ENCODE measurements at regions not wholly inside any gene's neighbourhood (a gene's known extent, or its start where the extent isn't known, plus 50 kb on each side); places are given as distances from the start of the nearest gene placed in this dataset.

GRCh38 chr2:134144651-134145050, 109.2 kb upstream of the MGAT5 start:
- SMC1A ChIA-PET (ENCODE audit: uncharacterized antibody, unreplicated experiment): interaction anchor here (1.6 to 1.7 kb wide), 2 partner anchors 10 to 18 kb away, joined by 3 read pairs; no protein-coding TSS in a partner anchor
- FAIRE-seq (no peak), ATAC-seq (no peak), DNase-seq (ENCODE audit: low read depth, low spot score) (no peak)
- peaks cover 5% of the 10 kb centered on the region; the same call in 1 of the 2 replicates for H4K20me1 ChIP-seq (ENCODE audit: control insufficient read depth, insufficient read depth)
- intact Hi-C loops (cut with micrococcal nuclease; ENCODE audit: unreplicated experiment) (no loop called here), in situ Hi-C loops (cut with MboI) (no loop called here)
- WGBS (ENCODE audit: insufficient coverage, insufficient replicate concordance, low lambda C conversion rate, missing lambda C conversion rate): 100% methylated on average over 4 of the region's 4 CpGs
- RAD21 ChIA-PET (ENCODE audit: unreplicated experiment): no interaction called here
- POLR2A ChIA-PET: no interaction called here
- no peaks in the 10 kb centered on the region for H3K27me3 ChIP-seq (replicated peaks in 1 of 2; ENCODE audit: control insufficient read depth in 2 of 2, insufficient read depth in 2 of 2, low read length in 1 of 2)
- H3K79me2 ChIP-seq (ENCODE audit: control insufficient read depth, insufficient read depth, low read length): peaks cover 83% of the 10 kb centered on the region
- no peak overlapping the region for H3K27ac ChIP-seq (ENCODE audit: control insufficient read depth, insufficient read depth)
- BruUV-seq (replicated peaks): no TSS peak
- H3K9me3 ChIP-seq (replicated peaks; ENCODE audit: control insufficient read depth, insufficient read depth, low read length): no peaks in the 10 kb centered on the region
- CTCF ChIA-PET: interaction anchor here (1.0 to 1.2 kb wide), 2 partner anchors 12 to 72 kb away, joined by 3 to 4 read pairs; no protein-coding TSS in a partner anchor
- peaks cover 35% of the 10 kb centered on the region for H3K4me1 ChIP-seq (ENCODE audit: control insufficient read depth, insufficient read depth, low read length)
- H2AFZ ChIP-seq (ENCODE audit: control insufficient read depth, low read depth, low read length): no peak overlapping the region
- no peak overlapping the region for H3K9ac ChIP-seq (ENCODE audit: control insufficient read depth, insufficient read depth, low read length)
- TF ChIP-seq ZNF207 (IDR thresholded peaks at IDR 0.05; ENCODE audit: borderline replicate concordance) (no peak), CTCF (IDR thresholded peaks at IDR 0.05 in 2 of 3, conservative IDR thresholded peaks at IDR 0.05 in 1 of 3; ENCODE audit: control insufficient read depth in 2 of 3, extremely low read depth in 1 of 3, insufficient read depth in 1 of 3, low read depth in 3 of 3, low read length in 3 of 3) (no peak), ASH2L (IDR thresholded peaks at IDR 0.05; ENCODE audit: borderline replicate concordance, low read depth) (no peak), ATF3 (IDR thresholded peaks at IDR 0.05; ENCODE audit: borderline replicate concordance, extremely low read depth, low read depth, low read length) (no peak), SIN3A (IDR thresholded peaks at IDR 0.05; ENCODE audit: low read depth, low read length) (no peak), ATF7 (IDR thresholded peaks at IDR 0.05; ENCODE audit: low read depth) (no peak), MYB (IDR thresholded peaks at IDR 0.05; ENCODE audit: borderline replicate concordance, low read depth, low read length) (no peak), SUPT20H (IDR thresholded peaks at IDR 0.05; ENCODE audit: borderline replicate concordance, control insufficient read depth, low read depth, low read length) (no peak), PAX8 (IDR thresholded peaks at IDR 0.05) (no peak), PKNOX1 (IDR thresholded peaks at IDR 0.05) (no peak), SKIL (IDR thresholded peaks at IDR 0.05; ENCODE audit: low read depth, poor library complexity, severe bottlenecking) (no peak)
- H3K36me3 ChIP-seq (ENCODE audit: control insufficient read depth in 2 of 2, insufficient read depth in 2 of 2, low read length in 1 of 2): peaks cover 11 to 13% of the 10 kb centered on the region in 2 experiments
- no peak overlapping the region for H3K4me3 ChIP-seq
- H3K4me2 ChIP-seq (ENCODE audit: control insufficient read depth, insufficient read depth): no peak overlapping the region

Measured in GM12878 (cell line).